ENCODE measurements at regions not wholly inside any gene's neighbourhood (a gene's known extent, or its start where the extent isn't known, plus 50 kb on each side); places are given as distances from the start of the nearest gene placed in this dataset.
"Not testable (repeated sequence)": the region's sequence is repeated elsewhere in the genome, so short reads cannot be mapped to it uniquely, and the experiment has no call there.

DNA sequence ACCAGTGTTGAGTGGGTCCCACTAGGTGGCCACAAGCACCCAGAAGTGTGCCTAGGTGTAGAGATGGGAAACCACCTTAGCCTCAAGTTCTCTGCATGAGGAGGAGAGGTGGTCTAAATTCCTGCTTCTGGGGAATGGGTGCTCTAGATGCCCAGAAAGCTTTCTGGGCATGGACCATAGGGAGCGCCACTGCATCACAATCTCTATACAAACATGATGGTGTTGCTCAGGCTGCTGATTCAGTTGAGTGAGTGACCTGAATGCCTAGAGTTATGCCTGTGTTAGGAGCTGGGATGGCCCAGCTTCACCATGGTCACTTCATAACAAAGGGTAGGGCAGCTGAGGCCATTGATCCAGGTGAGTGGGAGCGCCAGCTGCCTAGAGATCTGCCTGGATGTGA lies 667.9 kb upstream of the ARRDC3 start:
- ATAC-seq: no peak
- intact Hi-C loops (cut with DNase I): no loop called here

GRCh38 chr5:92041911-92042660 lies 659.0 kb upstream of the ARRDC3 start:
- intact Hi-C loops (cut with DNase I): no loop called here
- DNase-seq (no peak), ATAC-seq (no peak)

More for the DNA sequence above, 667.9 kb upstream of the ARRDC3 start:
- no peak for DNase-seq

- intact Hi-C loops (cut with DNase I): no loop called here
- DNase-seq (no peak), ATAC-seq (no peak)
These were observed 658.1 kb upstream of the ARRDC3 start for GRCh38 chr5:92041206-92041605.

- ATAC-seq; DNase-seq; intact Hi-C loops (cut with DNase I): not testable (repeated sequence)
These were observed 646.7 kb upstream of the ARRDC3 start for GRCh38 chr5:92029792-92030191.

- DNase-seq (no peak), ATAC-seq (no peak)
- intact Hi-C loops (cut with DNase I): no loop called here
These were observed 640.4 kb upstream of the ARRDC3 start for GRCh38 chr5:92023555-92023954.

DNA sequence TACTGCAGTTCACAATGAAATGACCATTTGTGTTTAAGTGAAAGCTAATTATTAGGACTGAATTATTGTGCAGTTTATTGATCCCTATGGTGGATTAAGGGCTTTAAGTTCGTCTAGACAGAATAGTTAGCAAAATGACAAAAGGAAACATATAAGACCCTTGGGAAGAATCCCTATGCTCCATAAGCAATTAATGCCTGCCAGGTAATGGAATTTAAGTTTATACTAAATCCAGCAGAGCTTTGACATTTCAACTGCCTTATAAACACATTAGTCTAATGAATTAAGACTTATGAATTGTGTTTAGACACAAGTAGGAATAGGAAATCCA lies 640.0 kb upstream of the ARRDC3 start:
- ATAC-seq (no peak), DNase-seq (no peak)
- intact Hi-C loops (cut with DNase I): no loop called here

- ATAC-seq (no peak), DNase-seq (no peak)
- intact Hi-C loops (cut with DNase I): no loop called here
These were observed 639.5 kb upstream of the ARRDC3 start for GRCh38 chr5:92022415-92023140.

GRCh38 chr5:92019376-92019990 lies 636.4 kb upstream of the ARRDC3 start:
- intact Hi-C loops (cut with DNase I): no loop called here
- ATAC-seq (no peak), DNase-seq (no peak)

DNA sequence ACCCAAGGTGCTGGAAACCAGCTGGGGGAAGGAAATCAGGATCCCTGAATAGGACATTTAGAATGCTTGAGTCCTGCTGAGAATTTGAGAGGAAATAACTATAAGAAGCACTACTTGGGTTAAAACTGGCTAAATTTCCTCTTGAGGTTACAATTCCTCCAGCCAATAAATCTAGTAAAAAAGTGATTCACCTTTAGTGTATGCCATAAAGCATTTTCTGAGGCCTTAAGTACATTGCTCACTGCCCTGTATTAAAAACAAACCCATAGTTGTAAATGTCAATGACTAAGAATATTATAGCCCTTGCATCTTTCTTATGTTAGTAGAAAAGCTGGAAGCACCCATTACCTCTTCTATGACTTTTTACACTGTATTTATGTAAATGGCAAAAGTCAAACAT lies 634.7 kb upstream of the ARRDC3 start:
- ATAC-seq (no peak), DNase-seq (no peak)
- intact Hi-C loops (cut with DNase I): no loop called here

DNA sequence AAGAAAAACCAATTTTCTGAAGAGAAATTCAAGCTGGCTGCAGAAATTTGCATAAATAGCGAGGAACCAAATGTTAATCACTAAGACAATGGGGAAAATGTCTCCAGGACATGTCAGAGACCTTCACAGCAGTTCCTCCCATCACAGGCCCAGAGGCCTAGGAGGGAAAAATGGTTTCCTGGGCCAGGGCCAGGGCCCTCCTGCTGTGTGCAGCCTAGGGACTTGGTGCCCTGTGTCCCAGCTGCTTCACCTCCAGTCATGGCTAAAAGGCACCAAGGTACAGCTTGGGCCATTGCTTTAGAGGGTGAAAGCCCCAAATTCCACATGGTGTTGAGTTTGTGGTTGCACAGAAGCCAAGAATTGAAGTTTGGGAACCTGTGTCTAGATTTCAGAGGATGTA lies 628.7 kb upstream of the ARRDC3 start:
- ATAC-seq; intact Hi-C loops (cut with DNase I); DNase-seq: not testable (repeated sequence)

GRCh38 chr5:92003806-92004205 lies 620.7 kb upstream of the ARRDC3 start:
- ATAC-seq: no peak
- intact Hi-C loops (cut with DNase I): no loop called here
- no peak for DNase-seq

GRCh38 chr5:92002721-92003274 lies 619.7 kb upstream of the ARRDC3 start:
- intact Hi-C loops (cut with DNase I): no loop called here
- no peak for DNase-seq
- ATAC-seq: no peak

GRCh38 chr5:91998774-91999173 lies 615.7 kb upstream of the ARRDC3 start:
- intact Hi-C loops (cut with DNase I): no loop called here
- DNase-seq (no peak), ATAC-seq (no peak)

DNA sequence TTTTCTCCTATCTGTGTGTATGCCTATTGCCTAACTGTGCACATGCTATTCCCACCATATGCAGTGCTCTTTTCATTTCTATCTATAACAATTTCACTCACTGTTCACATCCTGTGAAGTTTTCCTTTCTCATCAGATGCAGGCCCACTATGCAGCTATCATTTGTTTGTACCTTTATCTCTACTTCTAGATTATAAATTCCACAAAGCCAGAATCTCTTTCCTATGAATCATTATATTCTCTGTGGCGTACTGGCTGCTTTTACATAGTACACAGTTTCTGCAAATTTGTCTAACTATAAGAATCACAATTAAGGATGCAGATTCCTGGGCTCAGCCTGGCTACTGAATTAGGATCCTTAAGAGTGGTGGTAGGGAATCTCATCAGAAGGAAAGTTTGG lies 600.8 kb upstream of the ARRDC3 start:
- intact Hi-C loops (cut with DNase I): no loop called here
- no peak for ATAC-seq
- DNase-seq: no peak

DNA sequence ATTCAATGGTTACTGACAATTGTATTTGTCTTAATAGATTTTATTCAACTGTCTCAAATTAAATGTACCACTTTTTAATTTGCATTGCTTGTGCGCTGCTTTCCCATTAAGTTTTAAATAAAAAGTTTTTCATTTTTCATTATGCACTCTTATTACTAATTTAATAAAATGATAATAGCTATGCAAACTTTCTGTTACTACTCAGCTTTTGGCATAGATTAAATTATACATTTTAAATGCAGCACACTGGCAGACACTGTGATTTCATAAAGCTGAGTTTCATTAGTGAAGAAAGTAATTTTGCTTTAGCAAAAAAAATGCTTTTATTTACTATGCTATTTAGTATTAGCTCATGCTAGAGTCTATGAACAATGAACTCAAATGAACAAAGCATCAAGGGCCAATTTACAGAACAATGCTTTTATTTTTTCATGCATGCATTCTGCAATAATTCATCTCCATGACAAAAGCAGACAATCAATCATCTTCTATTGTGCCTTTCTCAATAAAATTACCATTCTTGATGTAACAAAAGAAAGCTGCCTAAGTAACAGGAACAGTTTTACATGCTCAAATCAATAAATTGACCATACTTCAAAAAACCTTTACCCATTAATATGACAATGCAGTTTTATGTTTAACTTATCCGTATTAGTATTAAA lies 595.2 kb upstream of the ARRDC3 start:
- DNase-seq (no peak), ATAC-seq (no peak)
- intact Hi-C loops (cut with DNase I): no loop called here

DNA sequence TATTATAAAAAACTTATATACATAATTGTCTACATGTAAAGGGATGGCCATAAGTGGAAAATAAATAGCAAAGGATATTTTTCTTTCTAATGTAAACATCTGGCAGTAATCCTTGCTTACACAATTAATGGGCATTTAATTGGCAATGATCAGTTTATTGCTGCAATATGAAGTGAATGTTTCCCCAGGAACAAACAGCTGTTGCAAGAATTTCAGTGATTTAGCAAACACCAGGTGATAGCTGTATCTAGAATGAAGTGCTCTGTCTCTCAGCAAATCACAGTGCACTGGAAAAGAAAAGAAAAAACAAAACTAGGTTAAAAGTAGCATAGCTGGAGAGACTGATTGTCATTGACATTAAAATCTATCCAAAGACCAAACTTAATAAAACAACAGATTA lies 594.5 kb upstream of the ARRDC3 start:
- ATAC-seq (no peak), DNase-seq (no peak)
- intact Hi-C loops (cut with DNase I): no loop called here

DNA sequence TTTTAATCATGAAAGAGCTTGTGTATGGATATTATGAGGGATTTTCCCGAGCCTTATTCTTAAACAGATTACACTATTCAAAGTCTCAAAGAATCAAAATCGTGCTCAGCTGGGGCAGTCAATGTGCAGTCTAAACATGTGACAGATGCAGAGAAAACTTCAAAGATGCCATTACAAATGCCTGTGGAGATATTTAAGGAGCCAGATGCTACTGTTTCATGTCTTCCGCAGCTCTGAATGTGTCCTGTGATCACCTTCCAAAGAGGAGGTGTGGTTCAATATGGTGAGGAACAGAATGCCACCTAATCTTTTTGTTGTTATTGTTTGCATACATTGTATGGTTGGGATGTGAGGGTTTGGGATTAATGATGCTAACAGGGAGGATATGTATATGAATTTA lies 593.3 kb upstream of the ARRDC3 start:
- intact Hi-C loops (cut with DNase I): no loop called here
- no peak for ATAC-seq
- DNase-seq: no peak

DNA sequence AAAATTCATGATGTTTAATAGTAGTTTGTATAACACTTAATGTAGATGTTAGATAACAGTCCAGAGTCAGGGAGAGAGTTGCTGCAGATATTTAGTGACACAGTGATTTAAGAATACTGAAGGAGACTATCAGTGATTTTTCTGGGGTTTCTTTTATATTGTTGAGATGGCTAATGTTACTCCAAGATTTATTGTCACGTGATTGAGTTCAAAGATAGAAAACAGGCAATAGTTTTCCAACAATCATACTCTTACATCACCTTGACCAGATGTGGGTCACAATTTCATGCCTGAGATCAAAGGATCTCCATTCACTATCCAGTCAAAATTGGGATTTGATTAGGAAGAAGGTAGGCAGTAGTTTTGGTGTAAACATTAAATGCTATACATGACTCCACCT lies 580.0 kb upstream of the ARRDC3 start:
- ATAC-seq (no peak), DNase-seq (no peak)
- intact Hi-C loops (cut with DNase I): no loop called here

GRCh38 chr5:91957666-91958065 lies 574.5 kb upstream of the ARRDC3 start:
- intact Hi-C loops (cut with DNase I): no loop called here
- ATAC-seq (peak in 1 of 2 donors; percentile 95), DNase-seq (peak; percentile 32)

DNA sequence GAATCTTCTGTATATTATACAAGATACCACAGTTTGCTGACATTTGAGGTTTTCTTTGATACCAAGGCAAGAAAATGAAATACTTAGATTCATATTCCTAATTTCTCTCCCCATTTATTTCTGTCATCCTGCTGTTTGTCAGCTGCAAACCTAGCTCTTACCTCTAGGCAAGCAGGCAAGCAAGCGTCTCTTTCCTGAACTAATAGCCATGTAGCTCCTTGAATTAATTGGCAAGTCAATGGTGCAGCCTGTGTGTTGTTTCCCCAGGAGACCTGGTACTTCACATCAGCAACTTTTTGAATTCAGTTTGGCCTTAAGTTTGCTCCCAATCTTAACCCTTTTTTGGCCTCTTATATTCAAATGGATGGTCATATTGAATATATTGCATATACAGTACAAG lies 573.6 kb upstream of the ARRDC3 start:
- intact Hi-C loops (cut with DNase I): no loop called here
- ATAC-seq: peak in 1 of 2 donors; percentile 53

More for the DNA sequence above, 573.6 kb upstream of the ARRDC3 start:
- no peak for DNase-seq

Measured in left cardiac atrium (tissue), 4 donors.